ENCODE measurements at regions not wholly inside any gene's neighbourhood (a gene's known extent, or its start where the extent isn't known, plus 50 kb on each side); places are given as distances from the start of the nearest gene placed in this dataset.
"Not testable (repeated sequence)": the region's sequence is repeated elsewhere in the genome, so short reads cannot be mapped to it uniquely, and the experiment has no call there.

DNA sequence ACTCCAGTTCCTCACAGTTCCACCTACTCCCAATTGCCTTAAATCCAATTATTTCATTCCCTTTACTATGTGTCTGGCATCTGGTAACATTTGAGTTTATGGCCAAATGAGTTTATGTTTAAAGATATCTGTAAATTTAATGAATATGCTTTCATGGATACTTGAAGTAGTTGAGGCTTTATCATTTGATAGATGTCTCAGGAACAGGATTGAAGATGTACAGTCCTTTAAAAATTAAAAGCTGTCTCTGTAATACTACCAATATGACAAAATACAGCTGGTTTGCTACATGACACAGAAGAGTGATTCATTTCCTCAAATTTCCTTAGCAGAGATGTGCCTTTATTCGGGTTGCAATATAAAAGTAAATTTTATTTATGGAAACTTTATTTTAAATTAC lies 2326.0 kb upstream of the ACO1 start:
- TF ChIP-seq POLR2A (IDR thresholded peaks at IDR 0.05; ENCODE audit: low read depth, low read length) = no peak
- no peak for FAIRE-seq

DNA sequence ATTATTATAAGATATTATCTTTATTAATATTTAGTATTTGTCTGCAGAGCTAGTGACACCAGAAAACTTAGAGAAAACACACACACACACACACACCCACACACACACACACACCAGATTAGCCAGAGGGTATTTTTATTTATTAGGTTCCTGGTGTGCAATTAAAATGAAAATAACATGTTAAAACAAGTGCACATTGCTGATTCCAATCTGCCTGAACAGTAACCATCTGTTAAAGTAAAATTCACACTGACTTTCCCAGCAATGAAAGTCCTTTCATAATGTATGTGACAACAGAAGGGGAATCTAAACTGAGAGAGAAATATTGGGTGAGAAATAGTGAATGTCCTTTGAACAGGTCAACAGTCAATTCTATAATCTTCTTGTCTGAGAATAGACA lies 2323.5 kb upstream of the ACO1 start:
- no peak for DNase-seq (ENCODE audit: insufficient read length, low spot score)
- no peak for FAIRE-seq
- no peak for TF ChIP-seq POLR2A (IDR thresholded peaks at IDR 0.05; ENCODE audit: low read depth, low read length)

More for the DNA sequence above, 2326.0 kb upstream of the ACO1 start:
- no peak for DNase-seq (ENCODE audit: insufficient read length, low spot score)

DNA sequence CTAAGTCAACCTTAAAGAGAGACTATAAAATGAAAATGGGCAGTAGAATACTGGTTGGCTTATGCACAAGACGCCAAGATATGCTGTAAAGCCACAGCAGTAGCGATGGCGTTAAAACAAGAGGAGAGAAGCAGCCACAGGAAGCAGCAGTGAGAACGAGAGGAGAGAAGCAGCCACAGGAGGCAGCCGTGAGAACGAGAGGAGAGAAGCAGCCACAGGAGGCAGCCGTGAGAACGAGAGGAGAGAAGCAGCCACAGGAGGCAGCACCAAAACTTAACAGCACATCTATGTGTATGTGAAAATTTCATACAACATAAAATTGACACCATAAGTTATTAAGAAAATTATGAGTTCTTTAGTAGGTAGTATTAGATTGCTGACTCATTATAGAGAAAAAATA lies 2318.6 kb upstream of the ACO1 start:
- peak; percentile 92 for FAIRE-seq
- TF ChIP-seq POLR2A (IDR thresholded peaks at IDR 0.05; ENCODE audit: low read depth, low read length) = no peak
- no peak for DNase-seq (ENCODE audit: insufficient read length, low spot score)

DNA sequence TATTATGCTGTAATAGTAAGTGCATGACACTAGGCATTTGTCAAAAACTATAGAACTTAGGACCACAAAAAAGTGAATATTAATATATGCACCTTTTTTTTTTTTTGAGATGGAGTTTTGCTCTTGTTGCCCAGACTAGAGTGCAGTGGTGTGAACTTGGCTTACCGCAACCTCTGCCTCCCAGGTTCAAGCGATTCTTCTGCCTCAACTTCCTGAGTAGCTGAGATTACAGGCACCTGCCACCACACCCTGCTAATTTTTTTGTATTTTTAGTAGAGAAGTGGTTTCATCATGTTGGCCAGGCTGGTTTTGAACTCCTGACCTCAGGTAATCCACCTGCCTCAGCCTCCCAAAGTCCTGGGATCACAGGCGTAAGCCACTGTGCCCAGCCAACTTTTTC lies 2315.2 kb upstream of the ACO1 start:
- FAIRE-seq; DNase-seq (ENCODE audit: insufficient read length, low spot score): not testable (repeated sequence)

DNA sequence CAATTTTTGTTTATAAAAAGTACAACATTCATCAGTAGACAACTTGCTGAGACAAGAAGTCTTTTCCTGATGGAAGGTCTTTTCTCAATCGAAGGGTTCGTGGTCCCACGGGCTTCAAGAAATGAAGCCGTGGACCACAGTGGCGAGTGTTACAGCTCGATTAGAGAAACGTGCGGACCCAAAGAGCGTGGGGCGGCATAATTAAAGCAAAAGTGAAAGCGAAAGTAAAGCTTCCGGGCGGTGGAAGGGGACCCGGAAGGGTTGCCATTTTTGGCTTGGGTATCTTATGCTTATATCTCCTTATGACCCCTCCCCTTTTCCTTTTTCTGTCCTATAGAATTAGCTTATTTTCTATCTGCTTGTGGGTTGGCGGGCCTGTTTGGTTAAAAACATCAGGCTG lies 2309.4 kb upstream of the ACO1 start:
- FAIRE-seq = no peak
- DNase-seq (ENCODE audit: insufficient read length, low spot score) = no peak
- no peak for TF ChIP-seq POLR2A (IDR thresholded peaks at IDR 0.05; ENCODE audit: low read depth, low read length)

DNA sequence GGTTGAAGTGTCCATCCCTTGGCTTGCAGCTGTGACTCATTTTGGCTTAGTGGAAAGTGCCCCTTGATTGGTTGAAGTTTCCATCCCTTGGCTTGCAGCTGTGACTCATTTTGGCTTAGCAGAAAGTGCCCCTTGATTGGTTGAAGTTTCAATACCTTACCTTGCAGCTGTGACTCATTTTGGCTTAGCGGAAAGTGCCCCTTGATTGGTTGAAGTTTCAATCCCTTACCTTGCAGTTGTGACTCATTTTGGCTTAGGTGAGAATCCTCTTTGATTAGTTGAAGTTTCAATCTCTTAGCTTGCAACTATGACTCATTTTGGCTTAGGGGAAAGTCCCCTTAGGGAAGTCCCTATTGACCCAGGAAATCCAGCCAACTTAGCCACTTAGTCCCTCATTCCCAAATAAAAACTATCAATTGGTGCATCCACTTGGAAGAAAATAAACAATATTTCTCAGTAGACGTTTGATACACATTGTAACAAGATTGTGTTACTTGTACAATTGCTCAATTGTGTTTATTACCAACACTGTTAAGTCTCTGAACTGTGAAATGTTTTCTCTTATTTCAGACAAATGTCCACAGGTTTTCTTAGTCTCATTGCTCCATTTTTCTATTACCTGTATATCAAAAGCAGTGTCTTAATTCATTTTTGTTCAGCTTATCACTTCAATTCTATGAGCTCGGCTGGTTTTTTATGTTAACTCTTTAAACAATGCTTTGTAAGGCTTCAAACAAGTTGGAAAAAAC lies 2308.8 kb upstream of the ACO1 start:
- FAIRE-seq = peak; percentile 84
- no peak for TF ChIP-seq POLR2A (IDR thresholded peaks at IDR 0.05; ENCODE audit: low read depth, low read length)
- DNase-seq (ENCODE audit: insufficient read length, low spot score) = peak; percentile 3

DNA sequence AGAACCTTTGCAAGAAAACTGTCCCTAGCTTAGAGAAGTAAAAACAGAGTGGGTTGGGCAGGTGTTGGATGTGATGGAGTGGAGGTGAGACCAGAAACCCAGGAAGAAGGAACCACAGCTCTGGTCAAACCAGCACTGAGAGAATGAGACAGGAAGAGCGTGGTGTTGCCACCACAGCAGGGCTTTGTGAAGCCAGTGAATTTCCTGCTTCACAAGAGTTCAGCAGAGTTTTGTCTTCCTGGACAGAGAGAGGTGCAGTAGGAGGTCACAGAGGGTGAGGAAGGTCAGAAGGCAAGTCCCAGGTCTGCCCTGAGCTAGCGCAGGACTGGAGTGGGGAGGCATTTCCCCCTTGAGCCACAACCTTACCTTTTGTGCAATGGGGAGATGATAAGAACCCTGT lies 2306.2 kb upstream of the ACO1 start:
- FAIRE-seq (no peak), DNase-seq (ENCODE audit: insufficient read length, low spot score) (no peak)
- no peak for TF ChIP-seq POLR2A (IDR thresholded peaks at IDR 0.05; ENCODE audit: low read depth, low read length)

DNA sequence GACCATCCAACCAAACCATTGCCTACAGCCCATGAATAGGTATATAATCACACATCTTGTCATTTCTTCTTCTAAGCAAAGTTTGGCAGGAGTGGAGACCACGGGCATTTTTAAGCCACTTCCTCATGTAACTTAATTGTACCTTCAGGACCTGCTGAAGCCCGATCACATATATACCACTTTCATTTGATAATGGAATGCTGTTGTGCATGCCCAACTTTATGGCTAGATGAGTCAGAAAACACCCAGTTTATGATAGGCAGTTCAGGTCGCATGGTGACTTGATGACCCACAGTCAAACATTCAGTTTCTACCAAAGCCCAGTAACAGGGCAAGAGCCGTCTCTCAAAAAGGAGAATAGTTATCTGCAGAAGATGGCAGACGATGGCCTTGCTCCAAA lies 2295.0 kb upstream of the ACO1 start:
- no peak for TF ChIP-seq POLR2A (IDR thresholded peaks at IDR 0.05; ENCODE audit: low read depth, low read length)
- DNase-seq (ENCODE audit: insufficient read length, low spot score) = no peak
- FAIRE-seq = no peak

DNA sequence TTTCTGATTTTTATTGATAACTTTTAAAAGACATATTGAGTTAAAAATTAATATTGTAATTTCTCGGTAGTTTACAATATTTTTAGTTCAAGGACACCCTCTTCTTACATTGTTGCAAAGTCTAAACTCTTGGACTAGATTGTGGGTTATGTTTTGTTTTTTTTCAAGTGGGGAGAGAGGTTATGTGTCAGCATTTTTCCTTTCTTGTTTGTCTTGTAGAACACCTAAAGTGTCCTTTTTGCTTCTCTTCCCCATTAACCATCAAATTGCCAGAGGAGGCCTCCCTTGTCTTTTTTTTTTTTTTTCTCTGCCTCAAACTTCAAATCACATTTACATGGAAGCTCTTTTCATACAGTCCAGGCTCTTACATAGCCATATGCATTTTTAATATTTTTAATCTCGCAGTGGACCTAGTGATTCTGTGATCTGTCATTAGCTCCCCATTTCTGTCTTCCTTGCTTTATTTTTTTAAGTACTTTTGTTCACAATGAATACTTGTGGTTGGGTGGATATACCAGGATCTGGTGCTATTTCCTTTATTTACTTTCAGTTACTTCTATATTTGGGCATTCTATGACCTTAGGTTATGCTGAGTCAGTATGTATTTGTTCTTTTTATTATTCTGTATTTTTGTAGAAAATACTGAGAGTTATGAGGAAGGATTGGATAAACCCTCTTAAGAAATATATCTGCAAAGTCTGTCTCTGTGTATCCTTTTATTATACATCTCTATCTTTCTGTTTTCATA lies 2280.6 kb upstream of the ACO1 start:
- FAIRE-seq (no peak), DNase-seq (ENCODE audit: insufficient read length, low spot score) (no peak)

DNA sequence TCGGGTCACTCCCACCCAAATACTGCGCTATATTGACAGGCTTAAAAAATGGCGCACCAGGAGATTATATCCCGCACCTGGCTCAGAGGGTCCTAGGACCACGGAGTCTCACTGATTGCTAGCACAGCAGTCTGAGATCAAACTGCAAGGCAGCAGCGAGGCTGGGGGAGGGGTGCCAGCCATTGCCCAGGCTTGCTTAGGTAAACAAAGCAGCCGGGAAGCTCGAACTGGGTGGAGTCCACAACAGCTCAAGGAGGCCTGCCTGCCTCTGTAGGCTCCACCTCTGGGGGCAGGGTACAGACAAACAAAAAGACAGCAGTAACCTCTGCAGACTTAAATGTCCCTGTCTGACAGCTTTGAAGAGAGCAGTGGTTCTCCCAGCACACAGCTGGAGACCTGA lies 2277.3 kb upstream of the ACO1 start:
- not testable (repeated sequence) for FAIRE-seq; DNase-seq (ENCODE audit: insufficient read length, low spot score)

More for the DNA sequence above, 2280.6 kb upstream of the ACO1 start:
- no peak for TF ChIP-seq POLR2A (IDR thresholded peaks at IDR 0.05; ENCODE audit: low read depth, low read length)

DNA sequence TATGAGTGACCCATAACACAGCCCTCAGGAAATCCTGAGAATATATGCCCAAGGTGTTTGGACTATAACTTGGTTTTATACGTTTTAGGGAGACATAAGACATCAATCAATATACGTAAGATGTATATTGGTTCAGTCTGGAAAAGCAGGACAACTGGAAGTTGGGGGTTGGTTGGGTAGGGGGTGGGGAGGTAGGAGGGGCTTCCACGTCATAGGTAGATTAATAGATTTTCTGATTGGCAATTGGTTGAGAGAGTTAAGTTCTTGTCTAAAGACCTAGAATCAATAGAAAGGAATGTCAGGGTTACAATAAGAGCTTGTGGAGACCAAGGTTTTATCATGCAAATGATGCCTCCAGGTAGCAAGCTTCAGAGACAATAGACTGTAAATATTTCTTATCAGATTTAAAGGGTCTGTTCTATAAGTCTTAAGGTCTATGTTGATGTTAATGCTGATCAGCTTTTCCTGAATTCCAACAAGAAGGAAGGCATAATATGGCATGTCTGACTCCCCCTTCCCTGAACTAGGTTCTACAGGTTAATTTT lies 2267.7 kb upstream of the ACO1 start:
- no peak for TF ChIP-seq POLR2A (IDR thresholded peaks at IDR 0.05; ENCODE audit: low read depth, low read length)
- FAIRE-seq = no peak
- no peak for DNase-seq (ENCODE audit: insufficient read length, low spot score)

DNA sequence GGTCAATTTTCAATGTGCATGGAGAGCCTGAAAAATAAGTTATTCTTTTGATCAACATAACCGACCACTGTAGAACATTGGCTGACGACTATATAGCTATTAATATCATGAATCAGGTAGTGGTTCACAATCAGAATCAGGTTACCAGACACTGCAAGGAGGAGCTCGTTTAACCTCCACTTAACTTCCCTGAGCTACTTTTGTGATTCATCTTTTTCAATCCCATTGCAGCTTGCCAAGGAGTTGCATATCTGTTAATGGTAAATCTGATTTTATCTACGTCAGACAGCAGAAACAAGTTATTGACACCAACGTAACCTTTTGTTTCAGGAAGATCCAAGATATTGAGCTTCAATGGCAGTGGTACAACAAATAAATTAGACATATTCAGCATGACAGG lies 2263.8 kb upstream of the ACO1 start:
- TF ChIP-seq POLR2A (IDR thresholded peaks at IDR 0.05; ENCODE audit: low read depth, low read length) = no peak
- FAIRE-seq (no peak), DNase-seq (ENCODE audit: insufficient read length, low spot score) (no peak)

DNA sequence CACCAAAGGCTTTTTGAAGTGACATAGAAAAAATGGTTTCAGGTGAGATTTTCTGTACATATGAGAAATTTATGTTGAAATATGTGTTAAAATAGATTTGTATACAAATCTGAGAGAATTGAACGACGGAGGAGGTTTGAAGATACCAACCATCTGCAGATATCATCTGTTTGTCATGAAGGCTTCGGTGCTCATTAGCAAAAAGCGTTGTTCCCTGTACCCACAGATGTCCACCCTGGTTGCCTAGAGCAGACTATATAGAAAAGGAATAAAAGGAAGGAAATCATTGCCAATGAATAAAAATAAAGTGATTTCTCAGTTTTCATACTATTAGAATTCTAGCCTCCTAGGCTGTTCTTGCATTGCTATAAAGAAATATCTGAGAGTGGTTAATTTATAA lies 2262.8 kb upstream of the ACO1 start:
- TF ChIP-seq POLR2A (IDR thresholded peaks at IDR 0.05; ENCODE audit: low read depth, low read length) = no peak
- FAIRE-seq (no peak), DNase-seq (ENCODE audit: insufficient read length, low spot score) (no peak)

DNA sequence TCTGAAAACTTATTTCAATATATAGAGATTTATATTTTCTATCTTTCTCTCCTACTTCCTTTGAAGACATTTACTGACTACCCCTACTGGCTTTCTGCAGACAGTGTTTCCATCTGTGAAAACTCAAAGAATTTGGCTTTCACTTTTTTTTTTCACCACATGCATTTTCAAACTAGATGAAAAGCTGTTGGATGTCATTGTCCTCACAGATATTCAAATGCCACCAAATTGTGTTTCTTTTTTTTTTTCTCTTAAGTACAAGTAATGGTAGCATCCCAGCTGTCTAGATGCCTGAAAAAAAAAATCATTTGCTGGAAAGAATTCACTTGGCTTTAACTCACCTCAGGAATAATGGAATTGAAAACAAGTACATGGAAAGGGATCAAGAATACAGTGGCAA lies 2258.6 kb upstream of the ACO1 start:
- FAIRE-seq (no peak), DNase-seq (ENCODE audit: insufficient read length, low spot score) (no peak)
- no peak for TF ChIP-seq POLR2A (IDR thresholded peaks at IDR 0.05; ENCODE audit: low read depth, low read length)

DNA sequence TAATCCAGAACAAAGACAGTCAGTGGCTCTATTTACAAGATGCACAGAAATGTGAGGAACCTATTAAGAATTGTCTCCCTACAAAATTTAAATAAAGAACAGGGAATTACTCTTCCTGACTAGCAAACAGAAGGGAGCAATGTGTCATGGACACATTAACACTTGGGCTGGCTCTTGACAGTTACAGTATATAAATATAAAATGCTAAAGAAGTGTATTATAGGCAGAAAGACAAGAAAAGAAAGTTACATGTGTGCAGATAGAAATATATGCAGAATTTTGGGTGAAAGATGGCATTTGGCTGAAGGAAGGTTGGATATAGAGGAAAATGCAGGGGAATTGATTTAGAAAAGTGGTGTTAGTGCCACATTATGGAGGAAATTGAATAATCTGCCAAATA lies 2257.1 kb upstream of the ACO1 start:
- FAIRE-seq (no peak), DNase-seq (ENCODE audit: insufficient read length, low spot score) (no peak)
- TF ChIP-seq POLR2A (IDR thresholded peaks at IDR 0.05; ENCODE audit: low read depth, low read length) = no peak

Measured in H54 (cell line).